ENCODE measurements at regions not wholly inside any gene's neighbourhood (a gene's known extent, or its start where the extent isn't known, plus 50 kb on each side); places are given as distances from the start of the nearest gene placed in this dataset.

DNA sequence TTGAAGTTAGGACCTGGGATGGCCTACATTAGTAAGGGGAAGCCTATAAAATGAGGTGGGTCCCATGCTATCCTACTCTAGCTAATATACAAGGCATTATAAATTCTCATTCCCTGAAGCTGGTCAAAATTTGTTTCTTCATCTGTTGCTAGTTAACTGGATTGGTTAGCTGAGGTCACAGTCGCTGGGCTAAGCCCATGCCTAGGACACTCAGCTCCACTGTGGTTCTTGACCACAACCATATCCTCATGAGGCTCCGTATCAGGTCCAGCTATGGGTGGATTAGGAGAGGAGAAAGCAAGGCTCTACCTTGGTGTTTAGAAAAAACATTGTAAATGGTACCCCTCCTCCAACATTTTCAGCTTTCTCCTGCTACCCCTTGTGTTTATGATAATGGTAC, 52.8 kb upstream of the RAI14 start:
- TF ChIP-seq, protein P1, sequence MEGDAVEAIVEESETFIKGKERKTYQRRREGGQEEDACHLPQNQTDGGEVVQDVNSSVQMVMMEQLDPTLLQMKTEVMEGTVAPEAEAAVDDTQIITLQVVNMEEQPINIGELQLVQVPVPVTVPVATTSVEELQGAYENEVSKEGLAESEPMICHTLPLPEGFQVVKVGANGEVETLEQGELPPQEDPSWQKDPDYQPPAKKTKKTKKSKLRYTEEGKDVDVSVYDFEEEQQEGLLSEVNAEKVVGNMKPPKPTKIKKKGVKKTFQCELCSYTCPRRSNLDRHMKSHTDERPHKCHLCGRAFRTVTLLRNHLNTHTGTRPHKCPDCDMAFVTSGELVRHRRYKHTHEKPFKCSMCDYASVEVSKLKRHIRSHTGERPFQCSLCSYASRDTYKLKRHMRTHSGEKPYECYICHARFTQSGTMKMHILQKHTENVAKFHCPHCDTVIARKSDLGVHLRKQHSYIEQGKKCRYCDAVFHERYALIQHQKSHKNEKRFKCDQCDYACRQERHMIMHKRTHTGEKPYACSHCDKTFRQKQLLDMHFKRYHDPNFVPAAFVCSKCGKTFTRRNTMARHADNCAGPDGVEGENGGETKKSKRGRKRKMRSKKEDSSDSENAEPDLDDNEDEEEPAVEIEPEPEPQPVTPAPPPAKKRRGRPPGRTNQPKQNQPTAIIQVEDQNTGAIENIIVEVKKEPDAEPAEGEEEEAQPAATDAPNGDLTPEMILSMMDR (conservative IDR thresholded peaks at IDR 0.05; ENCODE audit: low read depth in 2 of 2) = no peak
- no peak for TF ChIP-seq EZH2 (IDR thresholded peaks at IDR 0.05; ENCODE audit: low read depth, unreplicated experiment)
- no peak for TF ChIP-seq NANOG (IDR thresholded peaks at IDR 0.05; ENCODE audit: borderline replicate concordance)
- TF ChIP-seq STAT1 (IDR thresholded peaks at IDR 0.05; ENCODE audit: unreplicated experiment) = no peak
- TF ChIP-seq, protein P2, sequence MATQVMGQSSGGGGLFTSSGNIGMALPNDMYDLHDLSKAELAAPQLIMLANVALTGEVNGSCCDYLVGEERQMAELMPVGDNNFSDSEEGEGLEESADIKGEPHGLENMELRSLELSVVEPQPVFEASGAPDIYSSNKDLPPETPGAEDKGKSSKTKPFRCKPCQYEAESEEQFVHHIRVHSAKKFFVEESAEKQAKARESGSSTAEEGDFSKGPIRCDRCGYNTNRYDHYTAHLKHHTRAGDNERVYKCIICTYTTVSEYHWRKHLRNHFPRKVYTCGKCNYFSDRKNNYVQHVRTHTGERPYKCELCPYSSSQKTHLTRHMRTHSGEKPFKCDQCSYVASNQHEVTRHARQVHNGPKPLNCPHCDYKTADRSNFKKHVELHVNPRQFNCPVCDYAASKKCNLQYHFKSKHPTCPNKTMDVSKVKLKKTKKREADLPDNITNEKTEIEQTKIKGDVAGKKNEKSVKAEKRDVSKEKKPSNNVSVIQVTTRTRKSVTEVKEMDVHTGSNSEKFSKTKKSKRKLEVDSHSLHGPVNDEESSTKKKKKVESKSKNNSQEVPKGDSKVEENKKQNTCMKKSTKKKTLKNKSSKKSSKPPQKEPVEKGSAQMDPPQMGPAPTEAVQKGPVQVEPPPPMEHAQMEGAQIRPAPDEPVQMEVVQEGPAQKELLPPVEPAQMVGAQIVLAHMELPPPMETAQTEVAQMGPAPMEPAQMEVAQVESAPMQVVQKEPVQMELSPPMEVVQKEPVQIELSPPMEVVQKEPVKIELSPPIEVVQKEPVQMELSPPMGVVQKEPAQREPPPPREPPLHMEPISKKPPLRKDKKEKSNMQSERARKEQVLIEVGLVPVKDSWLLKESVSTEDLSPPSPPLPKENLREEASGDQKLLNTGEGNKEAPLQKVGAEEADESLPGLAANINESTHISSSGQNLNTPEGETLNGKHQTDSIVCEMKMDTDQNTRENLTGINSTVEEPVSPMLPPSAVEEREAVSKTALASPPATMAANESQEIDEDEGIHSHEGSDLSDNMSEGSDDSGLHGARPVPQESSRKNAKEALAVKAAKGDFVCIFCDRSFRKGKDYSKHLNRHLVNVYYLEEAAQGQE (IDR thresholded peaks at IDR 0.05; ENCODE audit: unreplicated experiment) = no peak
- no peak for TF ChIP-seq ZNF114 (CRISPR knock-in tag; IDR thresholded peaks at IDR 0.05)
- TF ChIP-seq CREB1 (CRISPR knock-in tag; IDR thresholded peaks at IDR 0.05; ENCODE audit: low read depth) = no peak
- TF ChIP-seq EZH2phosphoT487 (IDR thresholded peaks at IDR 0.05; ENCODE audit: unreplicated experiment) = no peak
- no peak for TF ChIP-seq POLR2AphosphoS5 (IDR thresholded peaks at IDR 0.05; ENCODE audit: low read depth)
- TF ChIP-seq, protein P3, sequence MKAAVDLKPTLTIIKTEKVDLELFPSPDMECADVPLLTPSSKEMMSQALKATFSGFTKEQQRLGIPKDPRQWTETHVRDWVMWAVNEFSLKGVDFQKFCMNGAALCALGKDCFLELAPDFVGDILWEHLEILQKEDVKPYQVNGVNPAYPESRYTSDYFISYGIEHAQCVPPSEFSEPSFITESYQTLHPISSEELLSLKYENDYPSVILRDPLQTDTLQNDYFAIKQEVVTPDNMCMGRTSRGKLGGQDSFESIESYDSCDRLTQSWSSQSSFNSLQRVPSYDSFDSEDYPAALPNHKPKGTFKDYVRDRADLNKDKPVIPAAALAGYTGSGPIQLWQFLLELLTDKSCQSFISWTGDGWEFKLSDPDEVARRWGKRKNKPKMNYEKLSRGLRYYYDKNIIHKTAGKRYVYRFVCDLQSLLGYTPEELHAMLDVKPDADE (IDR thresholded peaks at IDR 0.05) = no peak
- TF ChIP-seq JUNB (IDR thresholded peaks at IDR 0.05; ENCODE audit: unreplicated experiment) = no peak
- TF ChIP-seq ZNF331 (CRISPR knock-in tag; IDR thresholded peaks at IDR 0.05; ENCODE audit: low read depth) = no peak

All from GM23338 (cell line).